Fibroblast of mammary gland (primary cell): ENCODE measurements at regions not wholly inside any gene's neighbourhood (a gene's known extent, or its start where the extent isn't known, plus 50 kb on each side); places are given as distances from the start of the nearest gene placed in this dataset.

Experiments
- DNase-seq: peaks from one replicate; pipeline ENCODE4 v3.0.0-alpha.2; 2010; ENCODE audit warnings: low read depth
- H3K4me3 ChIP-seq: 2 replicates; pipeline ENCODE4 v1.5.1; 2011; ENCODE audit warnings: low read depth, mild to moderate bottlenecking, low read length, moderate library complexity; ENCODE audit not compliant: control insufficient read depth
- CTCF ChIP-seq: conservative IDR thresholded peaks from 2 replicates; pipeline ENCODE4 v1.5.1; 2011; ENCODE audit warnings: low read depth, low read length, inconsistent platforms; ENCODE audit not compliant: control insufficient read depth, insufficient read depth

DNA sequence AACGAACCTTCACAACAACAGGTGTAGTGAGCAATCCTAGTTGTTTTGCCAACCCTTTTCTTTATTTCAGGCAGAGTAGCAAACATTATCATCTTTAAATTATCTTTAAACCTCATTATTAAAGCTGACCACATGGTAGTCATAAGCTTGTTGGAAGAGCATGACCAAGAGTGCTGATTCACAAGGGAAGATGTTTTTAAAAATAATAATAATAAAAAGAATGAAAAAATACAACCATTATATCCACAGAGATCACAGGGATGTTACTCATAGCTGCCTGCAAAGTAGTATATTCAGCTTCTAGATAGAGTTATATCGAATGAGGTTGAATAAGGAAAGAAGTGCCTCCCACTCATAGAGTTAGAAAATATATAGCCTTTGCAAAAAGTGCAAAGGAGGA, 101.0 kb upstream of the FLRT2 start:
- no peak for DNase-seq
- TF ChIP-seq CTCF, result no peak
- H3K4me3 ChIP-seq, result no peak overlapping the region

DNA sequence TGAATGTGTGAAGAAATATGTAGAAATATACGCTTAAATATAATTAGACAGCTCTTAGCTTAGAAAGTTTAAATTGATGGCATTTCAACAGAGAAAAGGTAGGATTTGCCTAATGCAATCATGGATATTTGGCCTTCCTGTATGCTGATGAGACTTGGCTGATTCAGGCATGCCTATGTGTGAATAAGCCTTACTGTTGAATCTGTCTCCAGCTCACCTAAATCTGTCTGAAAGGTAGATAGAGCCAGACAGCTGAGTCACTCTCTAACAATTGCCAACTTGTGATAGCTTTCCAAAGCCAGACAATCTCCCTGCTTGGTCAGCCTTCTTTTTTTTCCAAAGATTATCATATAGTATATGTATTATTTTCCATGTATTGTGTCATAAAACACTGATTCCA, 92.8 kb upstream of the FLRT2 start:
- TF ChIP-seq CTCF, result no peak
- H3K4me3 ChIP-seq, result no peak overlapping the region
- DNase-seq, result peak; percentile 57

- no peak for TF ChIP-seq CTCF
- no peak for DNase-seq
- H3K4me3 ChIP-seq, result no peak overlapping the region
Measured at GRCh38 chr14:85438001-85438400, 91.9 kb upstream of the FLRT2 start.

DNA sequence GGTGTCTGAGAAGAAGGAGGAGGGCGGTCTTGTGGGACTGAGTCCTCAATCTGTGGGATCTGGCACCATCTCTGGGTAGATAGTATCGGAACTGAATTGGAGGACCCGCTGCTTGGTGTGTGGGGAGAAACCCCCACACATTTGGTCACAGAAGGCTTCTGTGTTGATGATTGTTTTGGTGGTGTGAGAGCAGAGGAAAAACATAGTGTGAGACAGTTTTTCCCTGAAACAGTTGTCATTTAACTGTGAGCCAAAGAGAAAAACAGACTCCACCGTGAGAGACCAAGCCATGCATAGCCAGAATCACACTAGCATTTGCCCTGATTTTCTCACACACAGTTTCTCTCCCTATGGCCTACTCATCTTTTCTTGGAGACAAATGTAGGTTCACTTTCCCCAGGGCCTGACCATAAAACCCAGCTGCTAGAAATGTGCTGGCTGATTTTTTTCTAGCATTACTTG, 91.4 kb upstream of the FLRT2 start:
- no peak for TF ChIP-seq CTCF
- no peak for DNase-seq
- H3K4me3 ChIP-seq, result no peak overlapping the region

DNA sequence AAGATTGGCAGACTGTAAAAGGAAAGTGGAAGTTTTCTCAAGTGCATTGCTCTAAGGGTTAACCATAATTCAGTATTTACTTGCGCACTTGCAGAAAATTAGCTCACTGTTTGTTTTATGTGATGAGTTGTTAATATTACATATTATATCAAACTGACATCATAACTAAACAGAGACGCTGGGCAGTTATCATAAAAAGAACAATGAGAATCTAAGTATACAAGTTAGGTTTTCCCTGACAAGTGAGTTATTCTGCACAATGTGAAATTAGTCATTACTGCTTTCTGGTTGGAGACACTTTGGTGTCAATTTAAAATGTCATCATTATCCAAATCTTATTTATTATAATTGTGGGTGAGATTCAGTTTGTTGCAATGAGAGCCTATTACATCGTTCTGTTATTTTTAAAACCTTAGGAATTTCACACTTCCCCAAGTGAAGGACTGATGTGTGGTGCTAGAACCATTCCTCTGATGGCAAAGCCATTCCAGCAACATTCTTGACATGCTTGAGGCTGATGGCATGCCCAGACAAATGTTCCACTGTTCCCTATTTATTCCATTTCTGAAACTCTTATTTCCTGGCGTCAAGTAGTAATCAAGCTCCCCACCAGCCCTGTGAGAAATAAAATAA, 90.1 kb upstream of the FLRT2 start:
- H3K4me3 ChIP-seq, result no peak overlapping the region
- DNase-seq, result no peak

DNA sequence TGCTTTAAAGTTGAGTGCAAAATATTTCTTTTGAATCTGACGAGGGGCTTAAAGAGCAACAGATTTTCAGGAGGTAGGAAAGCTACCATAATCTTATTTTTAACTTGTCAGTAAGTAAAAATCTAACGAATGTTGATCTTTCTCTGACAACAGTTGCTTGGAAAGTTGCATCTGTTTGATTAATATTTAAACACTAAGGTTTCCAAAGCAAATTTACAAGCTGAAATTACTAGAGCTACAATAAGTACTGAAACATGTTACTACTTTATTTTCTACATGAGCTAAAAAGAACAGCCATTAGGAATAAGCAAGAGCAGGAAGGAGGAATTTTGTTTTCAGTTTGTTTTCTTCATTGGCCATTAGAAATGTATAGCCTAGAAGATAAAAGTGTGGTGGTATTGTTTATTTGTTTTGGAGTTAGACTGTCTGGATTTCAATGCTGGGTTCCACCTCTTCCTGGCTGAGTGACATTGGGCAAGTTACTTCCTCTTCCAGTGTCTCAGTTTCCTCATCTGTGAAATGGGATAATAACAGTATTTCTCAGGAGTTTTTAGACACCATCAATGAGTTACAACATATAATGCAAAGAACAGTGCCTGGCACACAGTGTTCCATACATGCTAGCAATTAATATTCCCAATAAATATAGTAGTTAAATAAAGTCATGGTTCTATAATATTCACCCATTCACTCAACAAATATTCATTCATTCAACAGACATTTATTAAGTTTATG, 87.9 kb upstream of the FLRT2 start:
- H3K4me3 ChIP-seq, result no peak overlapping the region
- no peak for TF ChIP-seq CTCF
- DNase-seq, result no peak

More for the DNA sequence above, 90.1 kb upstream of the FLRT2 start:
- TF ChIP-seq CTCF, result no peak
